Muscle of leg (tissue), 3 donors: ENCODE measurements at regions not wholly inside any gene's neighbourhood (a gene's known extent, or its start where the extent isn't known, plus 50 kb on each side); places are given as distances from the start of the nearest gene placed in this dataset.

ENCODE experiments used
- DNase-seq: peaks from one replicate; pipeline ENCODE4 v3.0.0; 2013
- H3K27ac ChIP-seq: one replicate; pipeline ENCODE4 v1.5.1; 2013; ENCODE audit warnings: mild to moderate bottlenecking, low read length, control low read depth
- H3K27me3 ChIP-seq: one replicate; pipeline ENCODE4 v1.6.1; 2013; ENCODE audit warnings: low read length; ENCODE audit not compliant: control insufficient read depth, insufficient read depth
- H3K36me3 ChIP-seq: one replicate; pipeline ENCODE4 v1.6.1; 2013; ENCODE audit warnings: low read length; ENCODE audit not compliant: control insufficient read depth, insufficient read depth
- H3K4me1 ChIP-seq: one replicate; pipeline ENCODE4 v1.6.1; 2013; ENCODE audit warnings: low read length; ENCODE audit not compliant: control insufficient read depth, insufficient read depth
- H3K4me3 ChIP-seq: one replicate; pipeline ENCODE4 v1.5.1; 2013; ENCODE audit warnings: low read length, control low read depth
- H3K9me3 ChIP-seq: replicated peaks from 2 replicates; pipeline ENCODE4 v1.6.1; 2013; ENCODE audit warnings: low read depth, low read length; ENCODE audit not compliant: control insufficient read depth
- WGBS: methylation state at CpG from one replicate; pipeline ENCODE4 v1.1.5; 2013; ENCODE audit warnings: missing lambda C conversion rate; ENCODE audit not compliant: insufficient coverage; 5-methylcytosine and 5-hydroxymethylcytosine counted together

GRCh38 chr11:32024948-32025347 is 65.9 kb upstream of the RCN1 start:
- WGBS = no CpG with 5 or more reads among the region's 2 CpGs
- Histone ChIP-seq H3K27ac (no peak overlapping the region), H3K9me3 (no peaks in the 10 kb centered on the region), H3K4me3 (no peak overlapping the region), H3K4me1 (peaks cover 3% of the 10 kb centered on the region), H3K27me3 (peaks cover 2% of the 10 kb centered on the region), H3K36me3 (no peaks in the 10 kb centered on the region)
- no peak for DNase-seq

GRCh38 chr11:32023370-32024305 is 67.2 kb upstream of the RCN1 start:
- Histone ChIP-seq H3K4me1 (no peaks in the 10 kb centered on the region), H3K4me3 (no peak overlapping the region), H3K27me3 (peaks cover 2% of the 10 kb centered on the region), H3K27ac (no peak overlapping the region), H3K36me3 (no peaks in the 10 kb centered on the region), H3K9me3 (no peaks in the 10 kb centered on the region)
- 75% methylated on average over 4 of the region's 11 CpGs for WGBS
- DNase-seq = no peak

GRCh38 chr11:32018672-32019071 is 72.2 kb upstream of the RCN1 start:
- Histone ChIP-seq H3K4me3 (no peak overlapping the region), H3K27ac (no peak overlapping the region), H3K9me3 (no peaks in the 10 kb centered on the region), H3K27me3 (peaks cover 4% of the 10 kb centered on the region), H3K4me1 (no peaks in the 10 kb centered on the region), H3K36me3 (no peaks in the 10 kb centered on the region)
- 88% methylated on average over 2 of the region's 2 CpGs for WGBS
- no peak for DNase-seq

GRCh38 chr11:32016111-32016510 is 74.8 kb upstream of the RCN1 start:
- WGBS = no CpG with 5 or more reads among the region's 2 CpGs
- H3K36me3 ChIP-seq = no peaks in the 10 kb centered on the region
- no peak overlapping the region for H3K4me3 ChIP-seq
- H3K27me3 ChIP-seq = peaks cover 4% of the 10 kb centered on the region
- peaks cover 3% of the 10 kb centered on the region for H3K4me1 ChIP-seq
- no peaks in the 10 kb centered on the region for H3K9me3 ChIP-seq
- no peak overlapping the region for H3K27ac ChIP-seq
- DNase-seq = no peak

- Histone ChIP-seq H3K36me3 (no peaks in the 10 kb centered on the region), H3K4me3 (no peak overlapping the region), H3K9me3 (no peaks in the 10 kb centered on the region), H3K27me3 (peaks cover 4% of the 10 kb centered on the region), H3K27ac (no peak overlapping the region), H3K4me1 (peaks cover 3% of the 10 kb centered on the region)
- no peak for DNase-seq
- no CpG with 5 or more reads among the region's 4 CpGs for WGBS
These were observed 75.4 kb upstream of the RCN1 start for GRCh38 chr11:32015427-32015826.

GRCh38 chr11:32013603-32014002 is 77.3 kb upstream of the RCN1 start:
- Histone ChIP-seq H3K9me3 (no peaks in the 10 kb centered on the region), H3K27ac (no peak overlapping the region), H3K27me3 (peaks cover 13% of the 10 kb centered on the region), H3K4me3 (no peak overlapping the region), H3K36me3 (no peaks in the 10 kb centered on the region), H3K4me1 (peaks cover 3% of the 10 kb centered on the region)
- DNase-seq = no peak
- 33% methylated on average over 3 of the region's 3 CpGs for WGBS

GRCh38 chr11:32012049-32012448 is 78.8 kb upstream of the RCN1 start:
- H3K9me3 ChIP-seq = no peaks in the 10 kb centered on the region
- no peak overlapping the region for H3K4me3 ChIP-seq
- H3K27ac ChIP-seq = no peak overlapping the region
- H3K4me1 ChIP-seq = peaks cover 3% of the 10 kb centered on the region
- H3K36me3 ChIP-seq = no peaks in the 10 kb centered on the region
- WGBS = 33% methylated on average over 3 of the region's 6 CpGs
- peak; percentile 77 for DNase-seq
- H3K27me3 ChIP-seq = peaks cover 13% of the 10 kb centered on the region

- WGBS = 71% methylated on average over 1 of the region's 8 CpGs
- no peak overlapping the region for H3K27ac ChIP-seq
- H3K27me3 ChIP-seq = peaks cover 17% of the 10 kb centered on the region
- H3K4me3 ChIP-seq = no peak overlapping the region
- peaks cover 3% of the 10 kb centered on the region for H3K4me1 ChIP-seq
- DNase-seq = no peak
- no peaks in the 10 kb centered on the region for H3K36me3 ChIP-seq
- H3K9me3 ChIP-seq = no peaks in the 10 kb centered on the region
These were observed 81.9 kb upstream of the RCN1 start for GRCh38 chr11:32008880-32009551.

GRCh38 chr11:32006799-32007388 is 84.0 kb upstream of the RCN1 start:
- H3K27ac ChIP-seq = no peak overlapping the region
- DNase-seq = peak; percentile 39
- H3K27me3 ChIP-seq = peaks cover 17% of the 10 kb centered on the region
- H3K9me3 ChIP-seq = no peaks in the 10 kb centered on the region
- 21% methylated on average over 3 of the region's 5 CpGs for WGBS
- H3K4me1 ChIP-seq = peaks cover 1% of the 10 kb centered on the region
- no peaks in the 10 kb centered on the region for H3K36me3 ChIP-seq
- H3K4me3 ChIP-seq = no peak overlapping the region

GRCh38 chr11:32005786-32006416 is 85.0 kb upstream of the RCN1 start:
- WGBS = 80% methylated on average over 6 of the region's 13 CpGs
- Histone ChIP-seq H3K4me1 (no peaks in the 10 kb centered on the region), H3K9me3 (no peaks in the 10 kb centered on the region), H3K4me3 (no peak overlapping the region), H3K36me3 (no peaks in the 10 kb centered on the region), H3K27ac (no peak overlapping the region), H3K27me3 (peaks cover 15% of the 10 kb centered on the region)
- no peak for DNase-seq
